ENCODE measurements at regions not wholly inside any gene's neighbourhood (a gene's known extent, or its start where the extent isn't known, plus 50 kb on each side); places are given as distances from the start of the nearest gene placed in this dataset.

DNA sequence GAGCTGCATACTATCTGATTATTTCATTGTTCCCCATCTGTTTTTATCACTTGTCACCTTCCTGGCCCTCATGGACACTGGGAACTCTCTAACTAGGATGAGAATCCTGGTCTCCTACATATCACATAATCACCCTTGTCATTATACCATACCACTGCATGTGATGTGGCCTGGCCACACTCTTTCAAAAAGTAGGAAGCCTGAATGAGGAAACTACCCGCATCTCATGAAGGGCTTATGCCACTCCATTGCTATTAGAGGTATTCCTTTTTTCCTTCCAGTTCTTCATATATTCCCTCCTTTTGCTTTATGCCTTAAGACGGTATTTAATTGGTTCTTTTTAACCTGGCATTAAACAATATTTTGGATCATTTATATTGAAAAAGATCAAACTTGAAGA, 1341.4 kb upstream of the NUDT12 start:
- no peaks in the 10 kb centered on the region for H3K36me3 ChIP-seq (ENCODE audit: control insufficient read depth in 4 of 4, insufficient read depth in 4 of 4, low read length in 4 of 4)
- 44 to 96% methylated on average over 2 of the region's 2 CpGs for WGBS, 2 donors
- H3K9me3 ChIP-seq (ENCODE audit: control insufficient read depth in 4 of 4, insufficient read depth in 3 of 4, low read length in 3 of 4) = no peaks in the 10 kb centered on the region
- DNase-seq (no peak), ATAC-seq (ENCODE audit: insufficient read depth, low FRiP score) (no peak)
- H3K27me3 ChIP-seq (ENCODE audit: control insufficient read depth in 3 of 3, insufficient read depth in 3 of 3, low read length in 2 of 3) = no peaks in the 10 kb centered on the region
- no peak overlapping the region for H3K27ac ChIP-seq (ENCODE audit: low read depth in 1 of 2, low read length in 1 of 2)
- H3K4me3 ChIP-seq = no peak overlapping the region
- no peaks in the 10 kb centered on the region for H3K4me1 ChIP-seq (ENCODE audit: control insufficient read depth in 5 of 5, insufficient read depth in 5 of 5, low read length in 5 of 5)
- H3K9ac ChIP-seq (ENCODE audit: insufficient read depth in 1 of 2, low read length in 2 of 2) = no peak overlapping the region
- TF ChIP-seq CTCF (IDR thresholded peaks at IDR 0.05; ENCODE audit: control extremely low read depth, extremely low read depth) = no peak

- H3K27me3 ChIP-seq (ENCODE audit: control insufficient read depth in 3 of 3, insufficient read depth in 3 of 3, low read length in 2 of 3) = no peaks in the 10 kb centered on the region
- H3K4me1 ChIP-seq (ENCODE audit: control insufficient read depth in 5 of 5, insufficient read depth in 5 of 5, low read length in 5 of 5) = no peaks in the 10 kb centered on the region
- DNase-seq = no peak
- no peak overlapping the region for H3K27ac ChIP-seq (ENCODE audit: low read depth in 1 of 2, low read length in 1 of 2)
- no peaks in the 10 kb centered on the region for H3K9me3 ChIP-seq (ENCODE audit: control insufficient read depth in 4 of 4, insufficient read depth in 3 of 4, low read length in 3 of 4)
- no peak for TF ChIP-seq CTCF (IDR thresholded peaks at IDR 0.05; ENCODE audit: control extremely low read depth, extremely low read depth)
- 65 to 77% methylated on average over 3 of the region's 3 CpGs for WGBS, 2 donors
- H3K4me3 ChIP-seq = no peak overlapping the region
- no peak for ATAC-seq (ENCODE audit: insufficient read depth, low FRiP score)
- no peak overlapping the region for H3K9ac ChIP-seq (ENCODE audit: insufficient read depth in 1 of 2, low read length in 2 of 2)
- no peaks in the 10 kb centered on the region for H3K36me3 ChIP-seq (ENCODE audit: control insufficient read depth in 4 of 4, insufficient read depth in 4 of 4, low read length in 4 of 4)
These were observed 1329.0 kb upstream of the NUDT12 start for GRCh38 chr5:104891596-104891995.

- H3K36me3 ChIP-seq (ENCODE audit: control insufficient read depth in 4 of 4, insufficient read depth in 4 of 4, low read length in 4 of 4) = no peaks in the 10 kb centered on the region
These were observed 1328.2 kb upstream of the NUDT12 start for GRCh38 chr5:104890767-104891166.

More at GRCh38 chr5:104890767-104891166, 1328.2 kb upstream of the NUDT12 start:
- 66 to 68% methylated on average over 1 of the region's 1 CpG for WGBS, 2 donors
- DNase-seq (no peak), ATAC-seq (ENCODE audit: insufficient read depth, low FRiP score) (no peak)
- Histone ChIP-seq H3K27me3 (ENCODE audit: control insufficient read depth in 3 of 3, insufficient read depth in 3 of 3, low read length in 2 of 3) (no peaks in the 10 kb centered on the region), H3K4me3 (no peak overlapping the region), H3K4me1 (ENCODE audit: control insufficient read depth in 5 of 5, insufficient read depth in 5 of 5, low read length in 5 of 5) (no peaks in the 10 kb centered on the region), H3K9ac (ENCODE audit: insufficient read depth in 1 of 2, low read length in 2 of 2) (no peak overlapping the region), H3K9me3 (ENCODE audit: control insufficient read depth in 4 of 4, insufficient read depth in 3 of 4, low read length in 3 of 4) (no peaks in the 10 kb centered on the region), H3K27ac (ENCODE audit: low read depth in 1 of 2, low read length in 1 of 2) (no peak overlapping the region)
- TF ChIP-seq CTCF (IDR thresholded peaks at IDR 0.05; ENCODE audit: control extremely low read depth, extremely low read depth) = no peak
